ENCODE measurements at regions not wholly inside any gene's neighbourhood (a gene's known extent, or its start where the extent isn't known, plus 50 kb on each side); places are given as distances from the start of the nearest gene placed in this dataset.

GRCh38 chr4:56112377-56112776, 163.6 kb downstream of the CEP135 start:
- no peak for DNase-seq (ENCODE audit: extremely low read depth, low read depth)
- TF ChIP-seq CTCF (IDR thresholded peaks at IDR 0.05; ENCODE audit: low read depth, low read length), result no peak

GRCh38 chr4:56106180-56107147, 157.7 kb downstream of the CEP135 start:
- TF ChIP-seq CTCF (IDR thresholded peaks at IDR 0.05; ENCODE audit: low read depth, low read length), result no peak
- DNase-seq (ENCODE audit: extremely low read depth, low read depth), result no peak

GRCh38 chr4:56104188-56104587, 155.4 kb downstream of the CEP135 start:
- DNase-seq (ENCODE audit: extremely low read depth, low read depth), result no peak
- no peak for TF ChIP-seq CTCF (IDR thresholded peaks at IDR 0.05; ENCODE audit: low read depth, low read length)

- no peak for DNase-seq (ENCODE audit: extremely low read depth, low read depth)
- TF ChIP-seq CTCF (IDR thresholded peaks at IDR 0.05; ENCODE audit: low read depth, low read length), result no peak
These were observed 153.9 kb downstream of the CEP135 start for GRCh38 chr4:56102601-56103000.

- no peak for DNase-seq (ENCODE audit: extremely low read depth, low read depth)
- no peak for TF ChIP-seq CTCF (IDR thresholded peaks at IDR 0.05; ENCODE audit: low read depth, low read length)
These were observed 150.6 kb downstream of the CEP135 start for GRCh38 chr4:56099378-56099786.

- DNase-seq (ENCODE audit: extremely low read depth, low read depth), result no peak
These were observed 144.8 kb downstream of the CEP135 start for GRCh38 chr4:56093576-56093975.

More at GRCh38 chr4:56093576-56093975, 144.8 kb downstream of the CEP135 start:
- no peak for TF ChIP-seq CTCF (IDR thresholded peaks at IDR 0.05; ENCODE audit: low read depth, low read length)

All from AG09319 (cell line).